HG03039 (cell line): ENCODE measurements at regions not wholly inside any gene's neighbourhood (a gene's known extent, or its start where the extent isn't known, plus 50 kb on each side); places are given as distances from the start of the nearest gene placed in this dataset.
"Not testable (repeated sequence)": the region's sequence is repeated elsewhere in the genome, so short reads cannot be mapped to it uniquely, and the experiment has no call there.

Source experiments
- ATAC-seq: cut with Tn5 transposase; IDR thresholded peaks from one replicate; pipeline ENCODE4 v1.9.1; 2021; ENCODE audit warnings: mild to moderate bottlenecking, moderate library complexity; ENCODE audit not compliant: unreplicated experiment

- ATAC-seq: no peak
These were observed 431.1 kb downstream of the EFNB2 start for GRCh38 chr13:106104281-106104901.

GRCh38 chr13:106103779-106104178 is 431.7 kb downstream of the EFNB2 start:
- ATAC-seq: no peak

GRCh38 chr13:106102786-106103185 is 432.7 kb downstream of the EFNB2 start:
- ATAC-seq: no peak

- no peak for ATAC-seq
These were observed 434.3 kb downstream of the EFNB2 start for GRCh38 chr13:106101201-106101600.

GRCh38 chr13:106100171-106100919 is 435.1 kb downstream of the EFNB2 start:
- no peak for ATAC-seq

- no peak for ATAC-seq
These were observed 435.7 kb downstream of the EFNB2 start for GRCh38 chr13:106099765-106100164.

GRCh38 chr13:106098778-106099177 is 436.7 kb downstream of the EFNB2 start:
- no peak for ATAC-seq

GRCh38 chr13:106096661-106097092 is 438.8 kb downstream of the EFNB2 start:
- no peak for ATAC-seq

GRCh38 chr13:106095919-106096318 is 439.5 kb downstream of the EFNB2 start:
- ATAC-seq: no peak

GRCh38 chr13:106095406-106095805 is 440.1 kb downstream of the EFNB2 start:
- no peak for ATAC-seq

GRCh38 chr13:106090001-106090400 is 445.5 kb downstream of the EFNB2 start:
- no peak for ATAC-seq

- no peak for ATAC-seq
These were observed 446.0 kb downstream of the EFNB2 start for GRCh38 chr13:106089261-106089980.

GRCh38 chr13:106088085-106088484 is 447.4 kb downstream of the EFNB2 start:
- no peak for ATAC-seq

- no peak for ATAC-seq
These were observed 448.3 kb downstream of the EFNB2 start for GRCh38 chr13:106087201-106087600.

GRCh38 chr13:106083620-106084350 is 451.7 kb downstream of the EFNB2 start:
- ATAC-seq: peak; percentile 68

- not testable (repeated sequence) for ATAC-seq
These were observed 454.2 kb downstream of the EFNB2 start for GRCh38 chr13:106081221-106081620.

GRCh38 chr13:106078191-106078590 is 457.3 kb downstream of the EFNB2 start:
- no peak for ATAC-seq

- ATAC-seq: no peak
These were observed 458.4 kb downstream of the EFNB2 start for GRCh38 chr13:106077017-106077416.

- no peak for ATAC-seq
These were observed 463.4 kb downstream of the EFNB2 start for GRCh38 chr13:106072014-106072413.

GRCh38 chr13:106063591-106064313 is 471.7 kb downstream of the EFNB2 start:
- no peak for ATAC-seq
